ENCODE measurements at regions not wholly inside any gene's neighbourhood (a gene's known extent, or its start where the extent isn't known, plus 50 kb on each side); places are given as distances from the start of the nearest gene placed in this dataset.

DNA sequence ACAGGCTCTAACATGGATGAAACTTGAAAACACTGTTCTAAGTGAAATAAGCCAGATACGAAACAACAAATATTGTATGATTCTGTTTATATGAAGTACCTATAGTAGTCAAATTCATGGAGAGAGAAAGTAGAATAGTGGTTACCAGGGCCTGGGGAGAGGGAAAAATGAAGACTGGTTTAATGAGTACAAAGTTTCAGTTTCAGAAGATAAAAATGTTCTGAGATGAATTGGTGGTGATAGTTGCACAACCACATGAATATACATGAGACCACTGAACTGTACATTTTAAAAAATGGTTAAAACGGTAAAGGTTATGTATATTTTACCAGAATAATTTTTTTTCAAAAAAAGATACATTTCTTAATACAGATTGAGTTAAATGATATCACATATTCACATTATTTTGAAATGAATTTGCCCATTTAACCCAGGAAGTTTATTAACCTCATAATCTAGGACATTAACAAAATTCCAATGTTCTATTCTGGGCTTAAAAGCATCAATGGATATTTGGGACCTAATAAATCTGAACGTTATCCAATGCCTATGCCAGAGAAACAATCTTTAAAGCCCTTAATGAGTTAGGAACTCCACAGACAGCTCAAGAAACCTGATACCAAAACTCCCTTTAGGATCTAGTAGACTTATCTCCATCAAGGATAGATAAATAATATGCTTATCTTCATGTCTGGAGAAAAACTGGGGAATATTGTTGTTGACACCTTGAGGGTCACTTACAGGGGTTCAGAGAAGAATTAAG lies 521.3 kb downstream of the EFNA5 start:
- dilution Hi-C loops (cut with MboI; ENCODE audit: extremely low pct_ligation_motif_present, low sequenced_read_pairs), result no loop called here
- no peak overlapping the region for H3K9ac ChIP-seq (ENCODE audit: control insufficient read depth, extremely low read depth, insufficient read depth, low read length)
- no peaks in the 10 kb centered on the region for H3K9me3 ChIP-seq (ENCODE audit: control insufficient read depth, low read depth, low read length)
- H3K27ac ChIP-seq (ENCODE audit: control insufficient read depth, insufficient read depth, low read length), result no peak overlapping the region
- no peak for TF ChIP-seq EZH2 (IDR thresholded peaks at IDR 0.05; ENCODE audit: low read length)
- TF ChIP-seq, protein P1, sequence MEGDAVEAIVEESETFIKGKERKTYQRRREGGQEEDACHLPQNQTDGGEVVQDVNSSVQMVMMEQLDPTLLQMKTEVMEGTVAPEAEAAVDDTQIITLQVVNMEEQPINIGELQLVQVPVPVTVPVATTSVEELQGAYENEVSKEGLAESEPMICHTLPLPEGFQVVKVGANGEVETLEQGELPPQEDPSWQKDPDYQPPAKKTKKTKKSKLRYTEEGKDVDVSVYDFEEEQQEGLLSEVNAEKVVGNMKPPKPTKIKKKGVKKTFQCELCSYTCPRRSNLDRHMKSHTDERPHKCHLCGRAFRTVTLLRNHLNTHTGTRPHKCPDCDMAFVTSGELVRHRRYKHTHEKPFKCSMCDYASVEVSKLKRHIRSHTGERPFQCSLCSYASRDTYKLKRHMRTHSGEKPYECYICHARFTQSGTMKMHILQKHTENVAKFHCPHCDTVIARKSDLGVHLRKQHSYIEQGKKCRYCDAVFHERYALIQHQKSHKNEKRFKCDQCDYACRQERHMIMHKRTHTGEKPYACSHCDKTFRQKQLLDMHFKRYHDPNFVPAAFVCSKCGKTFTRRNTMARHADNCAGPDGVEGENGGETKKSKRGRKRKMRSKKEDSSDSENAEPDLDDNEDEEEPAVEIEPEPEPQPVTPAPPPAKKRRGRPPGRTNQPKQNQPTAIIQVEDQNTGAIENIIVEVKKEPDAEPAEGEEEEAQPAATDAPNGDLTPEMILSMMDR (optimal IDR thresholded peaks at IDR 0.05 in 1 of 3, IDR thresholded peaks at IDR 0.05 in 1 of 3, conservative IDR thresholded peaks at IDR 0.05 in 1 of 3; ENCODE audit: extremely low read depth in 1 of 3, insufficient read depth in 2 of 3, low read length in 3 of 3), result no peak
- no peak overlapping the region for H3K4me2 ChIP-seq (ENCODE audit: control insufficient read depth, extremely low read depth, insufficient read depth, low read depth, low read length)
- H3K4me1 ChIP-seq (ENCODE audit: control insufficient read depth, extremely low read depth, insufficient read depth, low read length), result no peaks in the 10 kb centered on the region
- no peaks in the 10 kb centered on the region for H3K79me2 ChIP-seq (ENCODE audit: control insufficient read depth, insufficient read depth, low read length)
- no peaks in the 10 kb centered on the region for H4K20me1 ChIP-seq (ENCODE audit: control insufficient read depth, extremely low read depth, insufficient read depth, low read length)
- FAIRE-seq, result no peak
- H3K9me1 ChIP-seq (ENCODE audit: control insufficient read depth, extremely low read depth, insufficient read depth, low read length), result no peaks in the 10 kb centered on the region
- no peak for DNase-seq (ENCODE audit: low read depth, low spot score)
- no peak overlapping the region for H3K4me3 ChIP-seq (ENCODE audit: control insufficient read depth in 2 of 3, extremely low read depth in 1 of 3, insufficient read depth in 2 of 3, low read depth in 1 of 3, low read length in 3 of 3)
- no peaks in the 10 kb centered on the region for H3K36me3 ChIP-seq (ENCODE audit: control insufficient read depth in 2 of 2, extremely low read depth in 1 of 2, insufficient read depth in 2 of 2, low read length in 2 of 2)
- H2AFZ ChIP-seq (ENCODE audit: control insufficient read depth, low read length), result no peak overlapping the region
- H3K27me3 ChIP-seq (ENCODE audit: control insufficient read depth, extremely low read depth, insufficient read depth, low read length), result no peaks in the 10 kb centered on the region

DNA sequence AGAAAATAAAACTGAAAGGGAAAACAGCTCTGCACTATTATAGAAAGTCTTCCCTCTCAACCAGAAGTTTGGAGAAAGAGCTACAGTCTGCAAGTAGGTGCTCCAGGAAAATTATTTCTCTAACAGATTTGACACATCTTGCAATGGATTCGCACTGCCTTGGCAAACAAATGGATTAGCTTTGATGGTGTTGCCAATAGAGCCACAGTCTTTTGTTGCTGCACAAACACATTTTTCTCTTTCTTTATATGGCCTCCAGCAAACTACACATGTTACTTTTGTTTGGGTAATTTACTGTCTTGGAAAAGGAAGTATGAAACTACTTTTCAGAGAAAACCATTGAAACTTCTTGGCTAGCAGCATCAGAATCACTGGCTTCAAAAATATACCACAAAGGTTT lies 523.1 kb downstream of the EFNA5 start:
- TF ChIP-seq EZH2 (IDR thresholded peaks at IDR 0.05; ENCODE audit: low read length), result no peak
- TF ChIP-seq, protein P1 (optimal IDR thresholded peaks at IDR 0.05 in 1 of 3, IDR thresholded peaks at IDR 0.05 in 1 of 3, conservative IDR thresholded peaks at IDR 0.05 in 1 of 3; ENCODE audit: extremely low read depth in 1 of 3, insufficient read depth in 2 of 3, low read length in 3 of 3), result no peak
- no peak for FAIRE-seq
- dilution Hi-C loops (cut with MboI; ENCODE audit: extremely low pct_ligation_motif_present, low sequenced_read_pairs), result no loop called here

More for the DNA sequence above, 523.1 kb downstream of the EFNA5 start:
- no peaks in the 10 kb centered on the region for H4K20me1 ChIP-seq (ENCODE audit: control insufficient read depth, extremely low read depth, insufficient read depth, low read length)
- H3K36me3 ChIP-seq (ENCODE audit: control insufficient read depth in 2 of 2, extremely low read depth in 1 of 2, insufficient read depth in 2 of 2, low read length in 2 of 2), result no peaks in the 10 kb centered on the region
- H3K9me3 ChIP-seq (ENCODE audit: control insufficient read depth, low read depth, low read length), result no peaks in the 10 kb centered on the region
- DNase-seq (ENCODE audit: low read depth, low spot score), result no peak
- H3K79me2 ChIP-seq (ENCODE audit: control insufficient read depth, insufficient read depth, low read length), result no peaks in the 10 kb centered on the region
- H3K9me1 ChIP-seq (ENCODE audit: control insufficient read depth, extremely low read depth, insufficient read depth, low read length), result no peaks in the 10 kb centered on the region
- H2AFZ ChIP-seq (ENCODE audit: control insufficient read depth, low read length), result no peak overlapping the region
- H3K4me1 ChIP-seq (ENCODE audit: control insufficient read depth, extremely low read depth, insufficient read depth, low read length), result no peaks in the 10 kb centered on the region
- H3K27me3 ChIP-seq (ENCODE audit: control insufficient read depth, extremely low read depth, insufficient read depth, low read length), result no peaks in the 10 kb centered on the region
- H3K4me2 ChIP-seq (ENCODE audit: control insufficient read depth, extremely low read depth, insufficient read depth, low read depth, low read length), result no peak overlapping the region
- H3K27ac ChIP-seq (ENCODE audit: control insufficient read depth, insufficient read depth, low read length), result no peak overlapping the region
- H3K9ac ChIP-seq (ENCODE audit: control insufficient read depth, extremely low read depth, insufficient read depth, low read length), result no peak overlapping the region
- no peak overlapping the region for H3K4me3 ChIP-seq (ENCODE audit: control insufficient read depth in 2 of 3, extremely low read depth in 1 of 3, insufficient read depth in 2 of 3, low read depth in 1 of 3, low read length in 3 of 3)
